ENCODE measurements at regions not wholly inside any gene's neighbourhood (a gene's known extent, or its start where the extent isn't known, plus 50 kb on each side); places are given as distances from the start of the nearest gene placed in this dataset.

DNA sequence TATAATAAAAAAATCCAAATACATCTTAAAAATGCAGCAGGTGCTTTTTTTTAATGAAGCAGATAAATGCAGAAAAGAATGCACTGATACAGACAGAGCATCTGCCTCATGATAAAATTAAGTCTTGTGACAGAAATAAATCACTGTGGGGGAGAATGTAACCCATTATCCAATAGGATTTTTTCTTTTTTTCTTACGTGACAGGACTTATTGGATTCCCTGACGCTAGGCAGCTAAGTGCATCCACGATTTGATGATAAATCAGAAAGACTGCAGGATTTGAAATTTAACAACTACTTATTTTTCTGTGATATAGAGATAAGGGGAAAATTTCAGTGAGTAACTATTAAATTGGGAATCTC, 110.6 kb upstream of the PPARGC1A start:
- TF ChIP-seq, protein P1, sequence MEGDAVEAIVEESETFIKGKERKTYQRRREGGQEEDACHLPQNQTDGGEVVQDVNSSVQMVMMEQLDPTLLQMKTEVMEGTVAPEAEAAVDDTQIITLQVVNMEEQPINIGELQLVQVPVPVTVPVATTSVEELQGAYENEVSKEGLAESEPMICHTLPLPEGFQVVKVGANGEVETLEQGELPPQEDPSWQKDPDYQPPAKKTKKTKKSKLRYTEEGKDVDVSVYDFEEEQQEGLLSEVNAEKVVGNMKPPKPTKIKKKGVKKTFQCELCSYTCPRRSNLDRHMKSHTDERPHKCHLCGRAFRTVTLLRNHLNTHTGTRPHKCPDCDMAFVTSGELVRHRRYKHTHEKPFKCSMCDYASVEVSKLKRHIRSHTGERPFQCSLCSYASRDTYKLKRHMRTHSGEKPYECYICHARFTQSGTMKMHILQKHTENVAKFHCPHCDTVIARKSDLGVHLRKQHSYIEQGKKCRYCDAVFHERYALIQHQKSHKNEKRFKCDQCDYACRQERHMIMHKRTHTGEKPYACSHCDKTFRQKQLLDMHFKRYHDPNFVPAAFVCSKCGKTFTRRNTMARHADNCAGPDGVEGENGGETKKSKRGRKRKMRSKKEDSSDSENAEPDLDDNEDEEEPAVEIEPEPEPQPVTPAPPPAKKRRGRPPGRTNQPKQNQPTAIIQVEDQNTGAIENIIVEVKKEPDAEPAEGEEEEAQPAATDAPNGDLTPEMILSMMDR (IDR thresholded peaks at IDR 0.05; ENCODE audit: extremely low read depth, insufficient read depth, missing control alignments), result no peak
- DNase-seq (ENCODE audit: low spot score), result no peak
- in situ Hi-C loops (cut with MboI; ENCODE audit: low pct_unique_long_range_greater_than_20kb, low sequenced_read_pairs, unreplicated experiment), result no loop called here

DNA sequence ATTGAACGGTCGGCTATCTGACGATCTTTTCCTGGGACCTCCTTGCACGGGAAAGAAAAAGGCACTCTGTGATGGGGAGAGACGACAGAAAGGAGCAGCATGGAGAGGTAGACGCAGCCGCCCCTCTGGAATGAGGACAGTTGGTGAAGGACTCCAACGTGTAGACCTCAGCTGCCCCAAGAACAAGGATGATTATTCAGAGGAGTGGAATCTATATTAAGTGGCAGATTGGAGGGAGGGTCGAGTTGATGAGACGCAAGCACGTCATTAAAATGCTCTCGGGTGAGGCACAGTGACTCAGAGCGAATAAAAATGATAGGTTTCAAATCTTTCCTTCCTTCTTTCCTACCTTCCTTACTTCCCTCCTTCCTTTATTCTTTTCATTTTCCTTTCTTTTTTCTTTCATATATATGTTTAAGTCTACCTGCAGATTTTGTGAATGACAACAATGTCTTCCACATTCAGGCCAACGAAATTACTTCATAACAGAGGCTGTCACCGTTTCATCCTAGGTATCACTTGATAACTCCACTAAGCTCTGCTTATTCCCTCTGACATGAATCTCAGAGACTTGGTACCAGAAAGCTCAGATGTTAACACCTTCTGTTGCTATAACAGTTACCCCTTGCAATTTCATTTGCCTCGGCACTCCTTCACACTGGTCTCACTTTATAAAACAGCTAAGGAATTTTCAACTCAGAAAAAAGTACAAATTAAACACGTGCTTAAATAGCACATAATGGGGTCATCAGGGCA, 110.0 kb upstream of the PPARGC1A start:
- in situ Hi-C loops (cut with MboI; ENCODE audit: low pct_unique_long_range_greater_than_20kb, low sequenced_read_pairs, unreplicated experiment), result no loop called here
- no peak for DNase-seq (ENCODE audit: low spot score)
- TF ChIP-seq, protein P1 (IDR thresholded peaks at IDR 0.05; ENCODE audit: extremely low read depth, insufficient read depth, missing control alignments), result no peak

DNA sequence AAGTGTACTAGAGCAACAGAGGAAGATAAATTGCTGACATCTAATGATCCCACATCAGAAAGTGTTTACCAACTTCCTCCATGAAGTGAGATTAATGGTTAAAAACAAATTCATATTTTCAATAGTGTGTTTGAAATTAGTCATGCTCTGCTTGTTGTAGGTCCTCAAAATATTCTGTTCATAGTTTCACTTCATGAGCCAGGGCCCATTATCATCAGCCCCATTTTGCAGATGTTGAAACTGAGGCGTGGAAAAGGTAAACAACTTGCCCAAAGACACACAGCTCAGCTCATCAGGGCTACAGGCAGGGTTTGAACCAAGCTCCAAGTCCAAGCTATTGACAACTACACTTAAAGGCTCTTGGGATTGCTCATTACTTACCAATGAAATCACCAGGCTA, 103.5 kb upstream of the PPARGC1A start:
- no peak for DNase-seq (ENCODE audit: low spot score)
- TF ChIP-seq, protein P1 (IDR thresholded peaks at IDR 0.05; ENCODE audit: extremely low read depth, insufficient read depth, missing control alignments), result no peak
- in situ Hi-C loops (cut with MboI; ENCODE audit: low pct_unique_long_range_greater_than_20kb, low sequenced_read_pairs, unreplicated experiment), result no loop called here

DNA sequence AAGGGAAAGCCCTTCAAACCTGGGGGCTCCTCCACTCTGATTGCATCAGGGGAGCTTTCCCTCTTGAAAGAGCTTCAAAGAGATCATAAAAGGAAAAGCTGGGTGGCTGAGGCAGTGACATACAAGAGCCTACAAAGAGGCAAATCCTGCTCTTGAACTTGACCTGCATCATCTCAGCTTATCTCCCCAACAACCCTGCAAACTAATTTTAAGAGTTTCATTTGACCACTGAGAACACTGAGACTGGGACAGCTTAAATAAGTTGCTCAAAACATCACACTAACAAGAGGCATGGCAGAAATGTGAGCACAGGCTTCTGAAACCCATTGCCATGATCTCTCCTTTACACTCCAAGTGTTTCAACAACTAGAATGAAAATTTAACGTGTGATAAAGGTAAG, 101.6 kb upstream of the PPARGC1A start:
- no peak for DNase-seq (ENCODE audit: low spot score)
- TF ChIP-seq, protein P1 (IDR thresholded peaks at IDR 0.05; ENCODE audit: extremely low read depth, insufficient read depth, missing control alignments), result no peak
- in situ Hi-C loops (cut with MboI; ENCODE audit: low pct_unique_long_range_greater_than_20kb, low sequenced_read_pairs, unreplicated experiment), result no loop called here

DNA sequence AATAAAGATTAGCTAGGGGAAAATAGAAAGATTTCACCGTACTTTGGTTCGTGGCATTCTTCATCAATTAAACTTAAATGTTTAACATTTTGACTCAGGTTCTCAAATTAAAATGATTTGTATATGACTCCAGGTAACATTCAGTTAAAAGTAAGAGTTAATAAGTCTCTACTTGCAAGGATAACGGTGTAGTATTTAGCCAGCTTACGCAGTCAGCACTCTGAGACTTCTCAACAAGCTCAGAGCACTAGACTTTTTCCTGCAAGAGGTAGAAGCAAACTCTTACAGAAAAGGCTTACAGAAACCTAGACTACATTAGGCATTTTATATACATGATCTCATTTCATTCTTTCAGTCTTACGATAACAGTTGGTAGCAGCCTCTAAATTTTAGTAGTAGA, 96.4 kb upstream of the PPARGC1A start:
- no peak for DNase-seq (ENCODE audit: low spot score)
- TF ChIP-seq, protein P1 (IDR thresholded peaks at IDR 0.05; ENCODE audit: extremely low read depth, insufficient read depth, missing control alignments), result no peak
- in situ Hi-C loops (cut with MboI; ENCODE audit: low pct_unique_long_range_greater_than_20kb, low sequenced_read_pairs, unreplicated experiment), result no loop called here

DNA sequence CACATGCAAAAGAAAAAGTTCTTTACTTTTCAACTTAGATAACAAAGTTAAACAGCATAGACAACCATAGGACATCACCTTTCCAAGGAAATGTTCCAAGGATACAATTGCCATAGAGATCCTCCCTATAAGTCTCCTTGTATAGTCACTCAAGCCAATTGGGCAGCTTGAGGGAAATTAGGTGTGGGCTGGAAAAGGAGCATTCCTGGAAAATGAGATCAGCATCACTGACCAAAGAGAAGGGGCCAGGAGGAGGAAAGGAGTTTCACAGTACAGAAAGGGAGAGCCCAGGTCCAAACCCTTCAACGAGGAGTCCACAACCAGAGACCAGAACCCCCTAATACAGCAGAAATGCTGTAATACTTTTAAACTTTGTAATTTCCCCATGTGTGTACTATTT, 91.5 kb upstream of the PPARGC1A start:
- in situ Hi-C loops (cut with MboI; ENCODE audit: low pct_unique_long_range_greater_than_20kb, low sequenced_read_pairs, unreplicated experiment), result no loop called here
- DNase-seq (ENCODE audit: low spot score), result no peak
- TF ChIP-seq, protein P1 (IDR thresholded peaks at IDR 0.05; ENCODE audit: extremely low read depth, insufficient read depth, missing control alignments), result no peak
